IPS-11a (cell line): ENCODE measurements at regions not wholly inside any gene's neighbourhood (a gene's known extent, or its start where the extent isn't known, plus 50 kb on each side); places are given as distances from the start of the nearest gene placed in this dataset.
"Not testable (repeated sequence)": the region's sequence is repeated elsewhere in the genome, so short reads cannot be mapped to it uniquely, and the experiment has no call there.

Source experiments
- H3K4me3 ChIP-seq: one replicate; pipeline ENCODE4 v1.5.1; 2013; ENCODE audit warnings: low read depth, low read length, control low read depth

DNA sequence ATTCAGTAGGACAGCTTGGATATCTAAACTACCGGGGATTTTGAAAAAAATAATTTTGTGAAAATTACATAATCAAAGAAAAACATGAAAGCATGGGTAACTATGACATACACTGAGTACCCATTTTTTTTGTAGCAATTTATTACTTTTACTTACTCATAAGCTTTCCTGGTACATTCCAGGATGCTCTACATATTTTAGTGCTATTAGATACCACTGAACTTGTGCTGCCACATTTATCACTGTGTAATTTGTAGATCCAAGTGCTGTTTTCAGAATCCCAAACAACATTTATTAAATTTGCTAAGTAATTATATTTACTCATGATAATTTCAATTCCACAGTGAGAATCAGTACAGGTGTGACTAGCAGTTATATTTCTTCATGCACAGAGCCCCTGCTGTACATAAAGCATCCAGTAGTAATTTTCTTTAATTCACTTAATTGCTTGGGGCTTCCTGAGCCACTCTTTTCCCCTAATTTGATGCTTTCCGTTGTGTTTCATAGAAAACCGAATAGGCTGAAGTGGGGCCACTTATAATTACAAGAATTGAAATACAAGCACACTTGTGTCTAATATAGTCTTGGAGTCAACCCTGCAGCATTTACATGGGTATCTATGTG, 2254.4 kb downstream of the ARAP2 start:
- no peak overlapping the region for H3K4me3 ChIP-seq

DNA sequence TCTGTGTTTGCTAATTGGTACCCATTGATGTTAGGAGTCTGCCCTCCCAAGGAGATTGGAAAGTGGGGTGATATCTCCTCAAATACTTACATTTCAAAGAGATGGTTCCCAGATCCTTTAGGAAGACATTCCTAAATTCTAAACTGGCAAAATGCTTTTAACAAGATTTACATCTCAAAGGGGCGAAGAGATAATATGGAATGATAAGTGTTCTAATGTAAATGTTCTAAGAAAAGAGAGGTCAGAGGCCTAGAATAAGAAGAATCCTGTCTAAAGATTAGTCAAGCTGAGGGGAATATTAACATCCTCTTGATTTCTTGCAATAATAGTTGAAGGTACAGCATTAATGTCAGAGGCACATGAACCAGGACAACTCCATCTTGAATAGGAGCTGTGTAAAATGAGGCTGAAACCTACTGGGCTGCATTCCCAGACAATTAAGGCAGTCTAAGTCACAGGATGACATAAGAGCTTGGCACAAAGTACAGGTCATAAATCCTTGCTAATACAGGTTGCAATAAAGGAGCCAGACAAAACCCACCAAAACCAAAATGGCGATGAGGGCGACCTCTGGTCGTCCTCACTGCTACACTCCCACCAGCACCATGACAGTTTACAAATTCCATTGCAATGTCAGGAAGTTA, 2248.1 kb downstream of the ARAP2 start:
- H3K4me3 ChIP-seq = no peak overlapping the region

- no peak overlapping the region for H3K4me3 ChIP-seq
Observed at GRCh38 chr4:33998291-33998690, 2246.0 kb downstream of the ARAP2 start.

DNA sequence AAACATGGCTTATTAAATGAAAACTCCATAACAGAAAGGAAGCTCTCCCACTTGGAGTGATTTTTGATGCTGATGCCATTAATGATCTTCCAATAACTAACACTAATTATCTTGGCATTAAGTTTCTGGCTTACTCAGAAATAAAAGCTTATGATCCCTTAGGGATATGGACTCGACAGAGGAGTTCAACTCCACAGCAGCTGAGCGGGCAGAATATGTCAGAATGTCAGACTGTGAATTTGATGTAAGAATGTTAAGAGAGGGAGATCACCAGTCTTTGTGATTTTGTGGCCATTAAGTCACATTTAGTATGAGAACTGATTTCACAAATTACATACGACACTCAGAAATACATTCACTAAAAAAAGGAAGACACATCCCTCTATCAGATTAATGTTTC, 2244.0 kb downstream of the ARAP2 start:
- no peak overlapping the region for H3K4me3 ChIP-seq

- H3K4me3 ChIP-seq = not testable (repeated sequence)
Observed at GRCh38 chr4:34006540-34006939, 2237.8 kb downstream of the ARAP2 start.

DNA sequence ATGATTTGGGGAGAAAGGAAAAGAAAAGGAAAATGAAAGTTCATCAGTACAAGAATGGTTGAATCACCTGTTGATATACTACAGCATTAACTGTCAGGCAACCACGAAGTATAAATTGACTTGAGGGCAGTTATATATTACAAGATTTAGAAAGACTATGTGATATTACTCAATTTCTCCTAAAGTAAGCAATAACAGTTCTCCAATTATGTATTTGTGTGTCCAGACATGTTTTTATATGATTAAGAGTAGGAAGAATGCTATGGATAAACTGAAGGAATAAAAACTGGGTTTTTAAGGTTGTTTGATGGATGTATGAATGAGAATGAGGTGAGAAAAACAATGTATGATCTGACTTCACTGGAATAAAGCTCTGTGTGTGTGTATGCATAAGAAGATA, 2234.4 kb downstream of the ARAP2 start:
- no peak overlapping the region for H3K4me3 ChIP-seq

DNA sequence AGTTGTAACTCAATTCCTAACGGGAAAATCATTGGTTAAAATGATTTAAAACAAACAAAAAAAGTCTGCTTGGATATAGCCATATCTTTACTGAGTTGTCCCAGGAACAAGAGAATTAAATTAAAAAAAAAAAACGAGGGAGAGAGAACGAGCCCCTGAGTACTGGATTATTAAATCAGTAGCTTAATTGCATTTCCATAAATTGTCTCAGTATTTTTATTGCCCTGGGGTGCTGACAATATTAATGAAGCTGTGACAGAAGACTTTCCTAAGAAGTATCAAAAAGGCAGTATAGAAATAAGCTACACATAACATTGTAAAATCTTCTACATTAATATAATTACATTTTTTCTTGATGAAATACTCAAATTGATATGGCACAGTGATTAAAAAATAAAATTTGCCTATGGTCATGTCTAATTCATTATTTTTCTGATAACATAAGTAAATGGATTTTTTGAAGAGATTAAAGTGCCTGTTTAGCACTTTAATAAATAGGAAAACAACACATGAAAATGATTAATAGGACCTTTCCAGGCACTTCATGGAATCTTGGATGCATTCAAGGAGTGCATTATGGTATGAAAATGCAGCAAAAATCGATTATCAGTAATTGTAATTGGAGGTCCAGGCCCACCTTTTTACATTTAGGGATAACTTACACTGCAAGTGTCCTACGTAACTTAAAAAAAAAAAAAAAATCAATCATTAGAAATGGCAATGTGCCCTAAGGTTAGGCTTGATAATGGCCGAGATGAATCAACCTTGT, 2233.4 kb downstream of the ARAP2 start:
- no peak overlapping the region for H3K4me3 ChIP-seq

GRCh38 chr4:34035225-34035624, 2209.1 kb downstream of the ARAP2 start:
- H3K4me3 ChIP-seq = no peak overlapping the region

- H3K4me3 ChIP-seq = no peak overlapping the region
Observed at GRCh38 chr4:34037280-34037679, 2207.0 kb downstream of the ARAP2 start.

DNA sequence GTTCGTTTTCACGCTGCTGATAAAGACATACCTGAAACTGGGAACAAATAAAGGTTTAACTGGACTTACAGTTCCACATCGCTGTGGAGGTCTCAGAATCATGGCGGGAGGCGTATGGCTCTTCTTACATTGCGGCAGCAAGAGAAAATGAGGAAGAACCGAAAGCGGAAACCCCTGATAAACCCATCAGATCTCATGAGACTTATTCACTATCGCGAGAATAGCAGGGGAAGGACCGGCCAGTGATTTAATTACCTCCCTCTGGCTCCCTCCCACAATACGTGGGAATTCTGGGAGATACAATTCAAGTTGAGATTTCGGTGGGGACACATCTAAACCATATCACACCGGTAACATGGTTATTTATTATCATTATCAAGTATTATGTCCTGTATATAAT, 2204.5 kb downstream of the ARAP2 start:
- H3K4me3 ChIP-seq = no peak overlapping the region

GRCh38 chr4:34043131-34043530, 2201.2 kb downstream of the ARAP2 start:
- H3K4me3 ChIP-seq = no peak overlapping the region

- no peak overlapping the region for H3K4me3 ChIP-seq
Observed at GRCh38 chr4:34046580-34046979, 2197.7 kb downstream of the ARAP2 start.

DNA sequence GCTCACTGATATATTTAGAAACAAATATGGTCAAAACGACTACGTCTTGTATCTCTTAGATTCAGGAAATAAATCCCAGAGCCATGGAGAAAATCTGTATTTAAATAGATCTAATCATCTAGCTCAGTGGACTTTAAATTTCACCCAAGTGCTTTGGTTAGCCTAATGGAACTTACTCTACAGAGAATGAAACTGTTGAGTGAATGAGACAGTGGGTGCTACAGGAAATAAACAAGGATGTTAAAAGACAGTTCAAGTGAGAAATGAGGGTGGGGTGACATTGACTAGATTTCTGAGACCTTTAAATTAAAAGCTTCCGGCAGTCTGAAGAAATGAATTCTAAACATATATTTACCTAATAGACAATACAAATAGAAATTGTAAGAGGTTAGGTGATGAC, 2197.0 kb downstream of the ARAP2 start:
- no peak overlapping the region for H3K4me3 ChIP-seq

DNA sequence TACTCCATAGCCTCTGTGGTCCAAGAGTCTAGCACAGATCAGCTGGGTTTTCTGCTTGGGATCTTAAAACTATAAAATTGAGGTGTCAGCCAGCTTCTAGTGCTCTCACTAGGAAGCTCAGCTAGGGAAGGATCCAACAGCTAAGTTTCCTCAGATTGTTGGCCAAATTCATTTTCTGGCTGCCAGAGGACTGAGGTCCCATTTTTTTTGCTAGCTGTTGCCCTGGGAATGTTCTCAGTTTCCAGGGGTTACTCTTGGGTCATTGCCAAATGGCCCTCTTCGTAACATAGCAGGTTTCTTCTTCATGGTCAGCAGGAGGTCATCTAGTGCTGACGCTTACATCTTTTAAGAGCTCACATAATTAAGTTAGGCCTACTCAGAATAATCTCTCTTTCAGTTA, 2178.2 kb downstream of the ARAP2 start:
- H3K4me3 ChIP-seq = no peak overlapping the region

DNA sequence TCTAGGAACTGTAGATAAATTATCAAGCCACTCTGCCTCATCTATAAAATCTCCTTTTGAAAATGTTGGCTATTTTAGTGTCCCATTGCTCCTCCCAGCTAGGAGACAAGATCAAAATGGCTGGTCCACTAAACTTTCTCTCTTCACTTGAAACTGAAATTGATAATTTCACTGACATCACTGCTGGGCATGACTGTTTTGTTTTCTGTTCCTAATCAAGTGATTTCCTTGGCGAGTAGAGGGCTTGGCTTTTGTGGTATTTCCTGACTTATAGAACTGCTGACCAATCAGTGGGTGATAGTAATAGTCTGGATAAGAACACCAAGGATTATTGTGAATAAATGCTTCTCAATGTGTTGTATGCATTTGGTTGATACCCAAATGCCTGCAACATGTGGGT, 2152.9 kb downstream of the ARAP2 start:
- H3K4me3 ChIP-seq = no peak overlapping the region

DNA sequence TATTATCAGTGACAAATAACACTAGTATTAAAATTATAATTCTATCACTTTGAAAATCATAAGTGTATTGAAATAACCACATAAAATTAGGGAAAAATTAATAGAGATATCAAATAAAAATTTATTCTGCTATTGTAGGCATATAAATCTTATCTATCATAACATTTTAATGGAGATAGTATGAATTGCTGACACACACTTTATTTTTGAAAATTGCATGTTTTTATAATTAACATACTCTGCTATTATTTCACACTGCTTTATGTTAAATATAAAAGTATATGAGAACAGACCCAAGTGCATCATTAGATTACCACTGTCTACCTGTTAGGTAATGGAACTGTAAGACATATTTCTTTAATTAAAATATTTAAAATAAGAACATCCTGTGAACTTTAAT, 2150.2 kb downstream of the ARAP2 start:
- no peak overlapping the region for H3K4me3 ChIP-seq

DNA sequence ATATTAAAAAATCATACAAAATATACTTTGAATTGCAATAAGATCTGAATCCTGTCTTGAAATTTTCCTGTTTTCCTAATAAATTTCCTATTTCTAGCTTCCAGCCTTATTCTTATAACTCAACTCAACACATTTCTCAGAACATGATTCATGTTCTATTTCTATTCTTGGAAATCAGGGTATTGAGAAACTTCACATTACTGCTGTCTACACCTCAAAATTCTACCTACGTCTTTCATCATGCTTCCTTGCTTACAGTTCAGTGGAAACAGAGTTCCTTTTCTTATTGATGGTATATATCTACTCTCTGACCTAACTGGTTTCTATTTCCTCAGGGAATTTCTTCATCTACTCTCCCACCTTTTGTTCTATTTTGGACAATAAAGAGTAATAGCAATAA, 2139.0 kb downstream of the ARAP2 start:
- H3K4me3 ChIP-seq = no peak overlapping the region

- H3K4me3 ChIP-seq = no peak overlapping the region
Observed at GRCh38 chr4:34108391-34108790, 2135.9 kb downstream of the ARAP2 start.

DNA sequence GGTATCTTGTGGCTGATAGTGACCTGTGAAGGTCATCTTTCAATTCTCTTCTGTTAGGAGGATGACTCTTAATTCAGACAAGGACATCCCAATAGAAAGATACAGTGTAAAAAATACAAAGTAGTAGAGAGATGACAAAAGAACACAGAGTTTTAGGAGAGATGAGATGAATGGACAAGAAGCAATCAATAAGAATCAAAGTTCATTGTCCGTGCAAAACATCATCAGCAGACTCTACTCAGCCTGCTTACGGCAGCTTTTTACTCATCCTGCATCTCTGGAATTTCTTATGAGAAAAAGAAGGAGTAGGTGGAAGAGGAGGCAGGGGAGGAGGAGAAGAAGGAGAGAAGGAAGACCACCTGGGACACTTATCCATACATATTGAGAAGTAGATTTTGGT, 2131.7 kb downstream of the ARAP2 start:
- no peak overlapping the region for H3K4me3 ChIP-seq

- H3K4me3 ChIP-seq = no peak overlapping the region
Observed at GRCh38 chr4:34138385-34138784, 2105.9 kb downstream of the ARAP2 start.

DNA sequence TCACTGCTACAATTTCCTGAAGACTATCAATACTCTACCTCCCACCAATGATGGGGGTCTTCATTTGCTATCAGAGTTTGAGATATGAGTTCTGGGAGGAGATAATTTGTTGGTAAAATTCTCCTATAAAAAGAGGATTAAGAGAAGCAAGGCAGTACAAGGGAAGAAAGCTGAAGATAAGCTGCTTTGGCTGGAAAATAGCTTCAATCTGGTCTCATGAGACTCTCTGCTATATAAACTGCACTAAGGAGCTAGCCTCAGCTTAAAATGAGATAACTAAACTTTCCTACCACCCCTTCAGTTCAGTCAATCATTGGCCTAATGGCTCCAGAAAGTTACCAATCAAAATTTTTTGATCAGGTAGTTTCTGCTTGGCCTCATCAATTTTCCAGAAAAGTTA, 2105.0 kb downstream of the ARAP2 start:
- no peak overlapping the region for H3K4me3 ChIP-seq

- no peak overlapping the region for H3K4me3 ChIP-seq
Observed at GRCh38 chr4:34148322-34148908, 2095.9 kb downstream of the ARAP2 start.
